HG03521 (cell line): ENCODE measurements at regions not wholly inside any gene's neighbourhood (a gene's known extent, or its start where the extent isn't known, plus 50 kb on each side); places are given as distances from the start of the nearest gene placed in this dataset.

Experiments used
- ATAC-seq: cut with Tn5 transposase; IDR thresholded peaks from one replicate; pipeline ENCODE4 v1.9.1; 2021; ENCODE audit warnings: mild to moderate bottlenecking, moderate library complexity; ENCODE audit not compliant: unreplicated experiment

DNA sequence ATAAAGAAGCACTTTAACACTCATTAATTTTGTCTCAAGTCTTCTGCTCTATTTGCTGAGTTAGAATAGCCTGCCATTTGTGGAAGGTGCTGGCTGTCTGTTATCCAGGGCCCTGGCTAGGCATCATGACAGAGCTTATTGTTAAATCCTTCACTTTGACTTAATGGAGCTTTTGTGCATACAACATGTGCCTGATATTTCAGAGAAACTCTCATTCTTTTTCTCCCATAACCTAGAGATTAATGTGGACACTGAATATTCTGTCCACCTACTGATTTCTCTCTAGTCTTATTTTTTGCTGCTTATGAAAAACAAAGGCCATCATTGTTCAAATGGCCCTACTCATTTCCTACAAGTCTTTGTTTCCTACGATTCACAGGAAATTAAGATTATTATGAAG, 383.1 kb upstream of the HTR2A start:
- no peak for ATAC-seq

DNA sequence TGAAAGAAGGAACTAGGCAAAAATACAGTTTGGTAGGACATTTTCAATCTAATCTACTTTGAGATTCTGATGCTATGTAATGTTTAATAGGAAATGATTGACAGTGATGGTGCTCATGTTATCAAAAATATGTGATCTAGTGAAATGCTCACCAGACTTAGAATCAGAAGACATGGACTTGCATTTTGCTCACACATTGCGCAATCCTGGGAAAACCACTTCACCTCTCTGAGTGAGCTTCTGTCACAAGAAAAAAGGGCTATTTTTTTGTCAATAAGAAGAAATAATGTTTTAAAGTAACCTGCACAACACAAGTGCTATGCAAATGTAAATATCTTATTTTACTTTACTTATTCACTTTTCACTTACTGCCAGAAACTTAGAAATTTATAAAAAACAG, 380.9 kb upstream of the HTR2A start:
- no peak for ATAC-seq

GRCh38 chr13:47268270-47268669, 371.4 kb upstream of the HTR2A start:
- no peak for ATAC-seq

- ATAC-seq = no peak
Observed at GRCh38 chr13:47258384-47258783, 361.5 kb upstream of the HTR2A start.

- no peak for ATAC-seq
Observed at GRCh38 chr13:47256618-47257017, 359.8 kb upstream of the HTR2A start.

DNA sequence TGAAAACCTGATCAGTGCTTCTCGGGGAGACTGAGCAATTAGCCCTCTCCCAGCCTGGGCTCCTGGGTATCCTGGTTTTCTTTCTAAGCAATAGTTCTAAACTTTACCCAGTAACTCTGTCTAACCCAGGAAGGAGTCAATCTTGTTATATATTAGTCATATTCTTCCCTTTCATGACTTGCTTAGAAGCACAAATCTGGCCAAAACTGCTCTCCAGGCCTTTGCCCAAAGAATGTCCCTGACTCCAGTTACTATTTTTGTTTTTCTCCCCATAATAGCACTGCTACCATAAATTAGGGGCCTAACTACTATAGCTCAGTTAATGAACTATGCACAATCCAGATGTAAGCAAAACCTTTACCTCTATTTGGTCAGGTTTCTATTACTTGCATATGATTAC, 355.8 kb upstream of the HTR2A start:
- ATAC-seq = no peak

- ATAC-seq = no peak
Observed at GRCh38 chr13:47251771-47252170, 354.9 kb upstream of the HTR2A start.

- ATAC-seq = no peak
Observed at GRCh38 chr13:47250146-47250545, 353.3 kb upstream of the HTR2A start.

GRCh38 chr13:47249266-47249665, 352.4 kb upstream of the HTR2A start:
- ATAC-seq = no peak

- ATAC-seq = no peak
Observed at GRCh38 chr13:47241446-47241845, 344.6 kb upstream of the HTR2A start.

- ATAC-seq = no peak
Observed at GRCh38 chr13:47239025-47239424, 342.2 kb upstream of the HTR2A start.

GRCh38 chr13:47237571-47237970, 340.7 kb upstream of the HTR2A start:
- ATAC-seq = no peak

DNA sequence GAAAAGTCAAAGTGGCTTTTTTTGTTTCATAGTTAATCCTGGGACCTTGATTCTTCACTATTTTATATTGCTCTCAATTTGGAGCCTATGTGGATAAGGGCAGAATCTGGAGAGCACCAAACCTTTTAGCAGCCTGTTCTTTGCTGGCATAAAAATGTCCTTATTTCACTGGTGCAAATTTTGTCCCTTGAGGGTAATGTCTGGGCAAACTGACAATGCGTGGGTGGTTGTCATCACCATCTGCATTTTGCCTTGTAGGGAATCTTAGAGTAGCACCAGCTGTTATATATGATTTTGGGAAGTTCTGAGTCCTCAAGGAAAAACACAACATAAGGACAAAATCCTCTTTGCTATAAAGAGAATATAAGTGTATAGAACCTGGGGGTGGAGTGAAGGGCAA, 336.9 kb upstream of the HTR2A start:
- no peak for ATAC-seq

GRCh38 chr13:47232516-47232915, 335.7 kb upstream of the HTR2A start:
- ATAC-seq = no peak

DNA sequence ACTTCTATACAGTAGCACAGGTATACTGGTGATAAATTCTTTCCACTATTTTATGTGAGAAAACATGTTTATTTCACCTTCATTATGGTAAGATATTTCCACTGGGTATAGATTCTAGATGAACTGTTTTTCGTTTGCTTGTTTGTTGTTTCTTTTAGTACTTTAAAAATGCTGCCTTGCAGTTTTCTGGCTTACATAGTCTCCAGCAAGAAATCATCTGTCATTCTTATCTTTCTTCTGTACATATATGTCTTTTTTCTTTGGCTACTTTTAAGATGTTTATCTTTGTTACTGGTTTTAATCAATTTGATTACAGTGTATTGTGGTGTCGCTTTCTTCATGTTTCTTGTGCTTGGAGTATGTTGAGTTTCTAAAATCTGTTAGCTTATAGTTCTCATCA, 333.3 kb upstream of the HTR2A start:
- ATAC-seq = no peak

DNA sequence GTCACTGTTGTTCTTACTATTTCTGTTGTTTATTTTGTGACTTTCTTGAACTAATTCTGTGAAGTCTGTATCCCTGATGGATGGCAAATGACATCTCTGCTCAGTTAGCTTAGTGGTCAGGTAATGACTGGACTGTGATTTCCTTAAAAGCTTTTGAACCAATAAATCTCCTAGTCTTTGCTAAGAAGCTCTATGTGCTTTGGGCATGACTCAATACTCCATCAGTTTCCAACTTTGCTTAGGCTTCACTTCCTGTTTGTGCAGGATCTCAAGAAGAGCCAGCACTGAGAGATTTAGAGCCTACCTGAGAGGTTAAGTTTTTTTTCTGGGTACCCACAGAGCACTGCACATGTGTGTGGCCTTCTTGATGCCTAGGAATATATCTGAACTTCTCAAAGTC, 329.7 kb upstream of the HTR2A start:
- no peak for ATAC-seq

GRCh38 chr13:47220453-47221140, 323.7 kb upstream of the HTR2A start:
- ATAC-seq = no peak

DNA sequence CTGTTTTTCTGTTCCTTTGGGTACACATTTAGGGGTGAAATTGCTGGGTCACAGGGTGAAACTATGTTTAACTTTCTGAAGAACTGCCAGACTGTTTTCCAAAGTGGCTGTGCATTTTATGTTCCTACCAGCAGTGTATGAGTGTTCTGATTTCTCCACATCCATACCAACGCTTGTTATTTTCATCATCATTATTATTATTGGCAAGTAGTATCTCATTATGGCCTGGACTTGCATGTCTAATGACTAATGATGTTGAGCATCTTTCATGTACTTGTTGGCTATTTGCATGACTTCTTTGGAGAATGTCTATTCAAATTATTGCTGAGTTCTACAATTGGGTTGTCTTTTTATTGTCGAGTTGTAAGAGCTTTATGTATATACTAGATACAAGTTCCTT, 321.8 kb upstream of the HTR2A start:
- ATAC-seq = no peak

DNA sequence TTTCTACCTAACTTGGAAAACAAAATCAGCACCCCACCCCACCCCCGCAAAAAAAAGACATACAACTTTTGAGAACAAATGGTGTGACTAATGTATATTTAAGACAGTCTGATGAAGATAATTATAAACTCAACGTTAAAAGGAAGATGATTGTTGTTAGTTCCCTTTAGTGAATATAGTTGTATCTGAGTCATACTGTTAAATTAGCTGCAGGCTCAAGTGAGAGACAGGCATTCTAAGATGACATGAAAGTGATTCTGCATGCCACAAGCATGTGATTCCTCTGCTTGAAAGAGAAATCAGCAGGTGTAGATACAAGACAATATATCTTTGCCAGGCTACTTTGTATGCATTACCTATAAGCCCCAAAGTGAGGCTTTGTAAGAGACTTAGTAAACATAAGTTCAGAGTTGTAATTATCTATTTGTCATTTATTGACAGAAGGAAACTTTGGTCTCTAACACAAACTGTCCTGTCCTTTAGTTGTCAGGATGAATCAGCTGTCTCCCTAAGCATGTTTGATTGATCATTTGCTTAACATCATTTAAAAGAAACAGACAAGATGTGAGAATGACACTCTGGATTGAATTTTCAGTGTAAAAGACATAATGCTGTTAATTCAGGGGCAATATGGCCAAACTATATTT, 319.4 kb upstream of the HTR2A start:
- no peak for ATAC-seq

- no peak for ATAC-seq
Observed at GRCh38 chr13:47215736-47216135, 318.9 kb upstream of the HTR2A start.

DNA sequence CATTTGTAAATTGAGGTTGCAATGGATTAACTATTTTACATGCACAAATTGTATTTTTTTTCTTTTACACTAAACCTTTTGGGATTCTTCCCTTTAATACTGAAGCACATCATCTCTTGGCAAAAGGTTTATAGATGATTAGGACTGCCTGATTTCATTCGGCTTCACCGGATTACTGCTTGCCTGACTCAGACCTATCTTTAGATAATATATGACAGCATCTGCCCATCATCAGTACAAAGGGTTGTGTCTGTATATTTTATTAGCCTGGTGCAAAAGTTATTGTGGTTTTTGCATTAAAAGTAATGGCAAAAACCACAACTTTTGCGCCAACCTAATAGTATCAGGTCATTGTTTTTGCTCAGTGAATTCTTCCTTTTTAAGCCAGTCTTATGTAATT, 316.2 kb upstream of the HTR2A start:
- no peak for ATAC-seq

- no peak for ATAC-seq
Observed at GRCh38 chr13:47211106-47211505, 314.3 kb upstream of the HTR2A start.

GRCh38 chr13:47206111-47206510, 309.3 kb upstream of the HTR2A start:
- no peak for ATAC-seq
